ENCODE measurements at regions not wholly inside any gene's neighbourhood (a gene's known extent, or its start where the extent isn't known, plus 50 kb on each side); places are given as distances from the start of the nearest gene placed in this dataset.

GRCh38 chr13:40492511-40492910 lies 173.9 kb downstream of the FOXO1 start:
- DNase-seq = no peak

GRCh38 chr13:40494513-40494912 lies 171.9 kb downstream of the FOXO1 start:
- DNase-seq = no peak

- DNase-seq = no peak
Observed at GRCh38 chr13:40494946-40495620, 171.4 kb downstream of the FOXO1 start.

GRCh38 chr13:40495621-40496001 lies 170.8 kb downstream of the FOXO1 start:
- no peak for DNase-seq

- no peak for DNase-seq
Observed at GRCh38 chr13:40496035-40496810, 170.2 kb downstream of the FOXO1 start.

- DNase-seq = no peak
Observed at GRCh38 chr13:40498461-40498860, 168.0 kb downstream of the FOXO1 start.

- no peak for DNase-seq
Observed at GRCh38 chr13:40502236-40502635, 164.2 kb downstream of the FOXO1 start.

- no peak for DNase-seq
Observed at GRCh38 chr13:40503011-40503410, 163.4 kb downstream of the FOXO1 start.

GRCh38 chr13:40503966-40504591 lies 162.4 kb downstream of the FOXO1 start:
- DNase-seq = no peak

- no peak for DNase-seq
Observed at GRCh38 chr13:40504641-40505040, 161.8 kb downstream of the FOXO1 start.

GRCh38 chr13:40505196-40505595 lies 161.2 kb downstream of the FOXO1 start:
- DNase-seq = no peak
